ENCODE measurements at regions not wholly inside any gene's neighbourhood (a gene's known extent, or its start where the extent isn't known, plus 50 kb on each side); places are given as distances from the start of the nearest gene placed in this dataset.

DNA sequence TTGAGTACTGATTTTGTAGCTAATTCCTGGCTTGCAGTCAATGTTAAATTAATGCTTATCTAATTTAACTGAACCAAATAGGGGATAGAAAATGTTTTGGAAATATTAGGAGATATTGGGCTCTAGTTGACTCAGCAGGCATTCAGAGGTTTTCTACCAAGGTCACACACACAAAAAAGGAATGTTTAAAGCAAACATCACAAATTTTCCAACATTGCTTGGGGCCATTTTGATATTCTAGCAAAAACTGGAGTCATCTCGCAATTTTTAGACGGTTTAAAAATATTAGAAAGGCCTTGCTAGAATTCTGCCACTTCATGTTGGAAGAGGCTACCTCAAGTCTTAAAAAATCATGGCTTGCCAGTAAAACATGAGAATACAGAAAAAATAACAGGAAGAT, 2082.1 kb upstream of the RAG2 start:
- no peaks in the 10 kb centered on the region for H3K36me3 ChIP-seq (ENCODE audit: control insufficient read depth, insufficient read depth, low read length)
- no peaks in the 10 kb centered on the region for H3K27me3 ChIP-seq (replicated peaks; ENCODE audit: control insufficient read depth, insufficient read depth, low read length)
- TF ChIP-seq CTCF (IDR thresholded peaks at IDR 0.05; ENCODE audit: insufficient read depth, low read length, poor library complexity, severe bottlenecking), result no peak
- H3K4me3 ChIP-seq (replicated peaks; ENCODE audit: low read depth, low read length), result no peak overlapping the region
- DNase-seq (ENCODE audit: extremely low read depth, insufficient read length), result no peak

DNA sequence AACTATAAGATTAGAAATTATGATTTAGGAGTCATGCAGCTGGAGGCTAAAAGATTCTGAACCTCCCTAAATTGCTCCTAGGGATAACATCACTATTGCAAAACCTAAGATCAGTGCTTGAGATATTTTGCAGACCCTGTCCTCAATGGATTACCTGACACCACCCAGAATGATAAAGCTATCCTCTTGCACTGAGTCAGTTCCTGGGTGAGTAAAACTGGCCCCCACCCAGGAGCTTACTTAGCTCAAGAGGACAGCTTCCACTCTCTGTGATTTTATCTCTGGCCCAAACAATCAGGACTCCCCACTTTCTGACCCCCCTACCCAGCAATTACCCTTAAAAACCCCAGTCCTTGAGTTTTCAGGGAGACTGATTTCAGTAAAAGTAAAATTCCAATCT, 2074.4 kb upstream of the RAG2 start:
- TF ChIP-seq CTCF (IDR thresholded peaks at IDR 0.05; ENCODE audit: insufficient read depth, low read length, poor library complexity, severe bottlenecking), result no peak
- no peaks in the 10 kb centered on the region for H3K36me3 ChIP-seq (ENCODE audit: control insufficient read depth, insufficient read depth, low read length)
- H3K4me3 ChIP-seq (replicated peaks; ENCODE audit: low read depth, low read length), result no peak overlapping the region
- H3K27me3 ChIP-seq (replicated peaks; ENCODE audit: control insufficient read depth, insufficient read depth, low read length), result no peaks in the 10 kb centered on the region
- DNase-seq (ENCODE audit: extremely low read depth, insufficient read length), result no peak

GRCh38 chr11:38667359-38667758, 2069.3 kb upstream of the RAG2 start:
- no peaks in the 10 kb centered on the region for H3K36me3 ChIP-seq (ENCODE audit: control insufficient read depth, insufficient read depth, low read length)
- no peak overlapping the region for H3K4me3 ChIP-seq (replicated peaks; ENCODE audit: low read depth, low read length)
- no peak for TF ChIP-seq CTCF (IDR thresholded peaks at IDR 0.05; ENCODE audit: insufficient read depth, low read length, poor library complexity, severe bottlenecking)
- no peak for DNase-seq (ENCODE audit: extremely low read depth, insufficient read length)
- no peaks in the 10 kb centered on the region for H3K27me3 ChIP-seq (replicated peaks; ENCODE audit: control insufficient read depth, insufficient read depth, low read length)

DNA sequence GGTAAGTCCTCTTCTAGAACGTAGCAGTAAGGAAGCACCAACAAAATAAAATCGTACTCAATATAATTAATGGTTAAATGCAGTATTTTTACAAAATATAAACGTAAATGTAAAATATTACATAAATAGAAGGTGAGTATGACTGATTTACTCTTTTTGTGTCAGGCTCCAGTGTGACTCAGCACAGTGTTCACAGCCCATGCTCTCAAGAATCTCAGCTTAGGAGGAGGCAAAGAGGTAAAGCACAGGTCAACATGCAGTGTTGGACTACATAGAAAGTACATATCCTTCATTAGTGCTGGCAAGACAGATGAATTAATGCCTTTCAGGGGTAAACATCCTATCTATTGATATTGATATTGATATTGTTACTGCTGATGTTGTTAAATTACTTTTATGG, 2050.6 kb upstream of the RAG2 start:
- DNase-seq (ENCODE audit: extremely low read depth, insufficient read length), result no peak
- no peaks in the 10 kb centered on the region for H3K27me3 ChIP-seq (replicated peaks; ENCODE audit: control insufficient read depth, insufficient read depth, low read length)
- H3K36me3 ChIP-seq (ENCODE audit: control insufficient read depth, insufficient read depth, low read length), result no peaks in the 10 kb centered on the region
- TF ChIP-seq CTCF (IDR thresholded peaks at IDR 0.05; ENCODE audit: insufficient read depth, low read length, poor library complexity, severe bottlenecking), result no peak
- no peak overlapping the region for H3K4me3 ChIP-seq (replicated peaks; ENCODE audit: low read depth, low read length)

DNA sequence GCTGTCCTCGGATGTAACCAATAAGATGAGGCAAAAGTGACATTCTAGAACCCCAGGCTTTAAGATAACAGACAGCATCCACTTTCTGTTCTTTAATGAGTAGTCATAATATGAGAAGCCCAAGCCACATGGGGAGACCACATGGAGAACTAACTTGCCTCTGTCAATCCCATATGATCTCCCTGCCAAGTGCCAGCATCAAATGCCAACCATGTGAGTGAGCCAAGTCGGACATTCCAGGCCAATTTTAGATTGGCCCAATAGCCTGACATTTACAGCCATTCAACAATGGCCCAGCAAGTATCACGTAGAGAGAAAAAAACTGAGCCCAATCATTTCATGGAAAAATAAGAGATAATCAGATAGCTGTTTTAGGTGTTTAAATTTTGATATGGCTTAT, 2048.3 kb upstream of the RAG2 start:
- no peak for TF ChIP-seq CTCF (IDR thresholded peaks at IDR 0.05; ENCODE audit: insufficient read depth, low read length, poor library complexity, severe bottlenecking)
- Histone ChIP-seq H3K27me3 (replicated peaks; ENCODE audit: control insufficient read depth, insufficient read depth, low read length) (no peaks in the 10 kb centered on the region), H3K4me3 (replicated peaks; ENCODE audit: low read depth, low read length) (no peak overlapping the region), H3K36me3 (ENCODE audit: control insufficient read depth, insufficient read depth, low read length) (no peaks in the 10 kb centered on the region)
- no peak for DNase-seq (ENCODE audit: extremely low read depth, insufficient read length)

DNA sequence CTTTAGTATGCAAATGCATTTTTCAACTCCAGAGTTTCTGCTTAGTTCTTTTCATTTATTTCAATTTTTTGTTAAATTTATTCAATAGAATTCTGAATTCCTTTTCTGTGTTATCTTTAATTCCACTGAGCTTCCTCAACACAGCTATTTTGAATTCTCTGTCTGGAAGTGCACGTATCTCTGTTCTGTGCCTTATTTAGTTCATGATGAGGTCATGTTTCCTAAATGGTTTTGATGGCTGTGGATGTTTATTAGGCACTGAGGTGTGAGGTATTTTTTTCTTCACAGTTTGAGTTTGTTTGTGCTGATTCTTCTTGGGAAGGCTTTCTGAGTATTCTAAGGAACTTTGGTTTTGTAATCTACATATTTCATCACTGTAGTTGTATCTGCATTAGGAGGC, 2042.8 kb upstream of the RAG2 start:
- Histone ChIP-seq H3K4me3 (replicated peaks; ENCODE audit: low read depth, low read length) (no peak overlapping the region), H3K36me3 (ENCODE audit: control insufficient read depth, insufficient read depth, low read length) (no peaks in the 10 kb centered on the region), H3K27me3 (replicated peaks; ENCODE audit: control insufficient read depth, insufficient read depth, low read length) (no peaks in the 10 kb centered on the region)
- no peak for DNase-seq (ENCODE audit: extremely low read depth, insufficient read length)
- no peak for TF ChIP-seq CTCF (IDR thresholded peaks at IDR 0.05; ENCODE audit: insufficient read depth, low read length, poor library complexity, severe bottlenecking)

All from GM06990 (cell line).